Liver (tissue), 8 donors: ENCODE measurements at regions not wholly inside any gene's neighbourhood (a gene's known extent, or its start where the extent isn't known, plus 50 kb on each side); places are given as distances from the start of the nearest gene placed in this dataset.

Source experiments
- DNase-seq: peaks from one replicate; pipeline ENCODE4 v3.0.0-alpha.2; 2017; ENCODE audit warnings: low spot score
- H3K27ac ChIP-seq, 2 donors: one replicate each; pipeline ENCODE4 v1.7.0; 2013; ENCODE audit warnings: inconsistent platforms in 2 of 2, low read length in 2 of 2, control low read depth in 1 of 2, low read depth in 1 of 2, mild to moderate bottlenecking in 1 of 2
- H3K27me3 ChIP-seq, 4 donors: one replicate each; pipeline versions ENCODE4 v1.6.1 to v1.7.0; 2013; ENCODE audit warnings: low read length in 3 of 4, inconsistent platforms in 1 of 4, mild to moderate bottlenecking in 1 of 4, moderate library complexity in 1 of 4; ENCODE audit not compliant: control insufficient read depth in 4 of 4, insufficient read depth in 4 of 4
- H3K36me3 ChIP-seq, 4 donors: one replicate each; pipeline versions ENCODE4 v1.6.1 to v1.7.0; 2013; ENCODE audit warnings: low read length in 3 of 4, mild to moderate bottlenecking in 3 of 4, low read depth in 1 of 4, moderate library complexity in 1 of 4; ENCODE audit not compliant: control insufficient read depth in 4 of 4, insufficient read depth in 3 of 4
- H3K4me1 ChIP-seq, 4 donors: one replicate each; pipeline versions ENCODE4 v1.6.1 to v1.7.0; 2013; ENCODE audit warnings: low read length in 3 of 4, mild to moderate bottlenecking in 3 of 4, moderate library complexity in 1 of 4; ENCODE audit not compliant: control insufficient read depth in 4 of 4, insufficient read depth in 4 of 4
- H3K4me3 ChIP-seq, 3 donors: one replicate each; pipeline versions ENCODE4 v1.6.1 to v1.7.0; 2013; ENCODE audit warnings: low read length in 3 of 3, control low read depth in 1 of 3, low read depth in 1 of 3, mild to moderate bottlenecking in 1 of 3
- H3K9ac ChIP-seq, 2 donors: one replicate each; pipeline ENCODE4 v1.7.0; 2013; ENCODE audit warnings: low read length in 2 of 2, mild to moderate bottlenecking in 2 of 2, moderate library complexity in 2 of 2, control low read depth in 1 of 2, low read depth in 1 of 2
- H3K9me3 ChIP-seq, 4 donors: one replicate each; pipeline versions ENCODE4 v1.6.1 to v1.7.0; 2013; ENCODE audit warnings: low read length in 3 of 4; ENCODE audit not compliant: control insufficient read depth in 4 of 4
- EGR1 ChIP-seq, 2 donors: IDR thresholded peaks; 2 replicates each; pipeline ENCODE4 v1.6.1; 2016 to 2018; ENCODE audit warnings: antibody characterized with exemption in 2 of 2, low read depth in 2 of 2
- FOXA1 ChIP-seq: IDR thresholded peaks from 2 replicates; pipeline ENCODE4 v1.6.1; 2016; ENCODE audit warnings: antibody characterized with exemption
- GABPA ChIP-seq, 2 donors: IDR thresholded peaks in 1 of 2; conservative IDR thresholded peaks in 1 of 2; 2 replicates each; pipeline ENCODE4 v1.6.1; 2016; ENCODE audit warnings: antibody characterized with exemption in 2 of 2, mild to moderate bottlenecking in 1 of 2, moderate library complexity in 1 of 2
- HNF4A ChIP-seq, 2 donors: conservative IDR thresholded peaks; 2 replicates each; pipeline ENCODE4 v1.6.1; 2016; ENCODE audit warnings: antibody characterized with exemption in 2 of 2, mild to moderate bottlenecking in 2 of 2
- HNF4G ChIP-seq: IDR thresholded peaks from 2 replicates; pipeline ENCODE4 v1.6.1; 2016; ENCODE audit warnings: antibody characterized with exemption
- JUND ChIP-seq, 2 donors: IDR thresholded peaks; 2 replicates each; pipeline ENCODE4 v1.6.1; 2016; ENCODE audit warnings: antibody characterized with exemption in 2 of 2
- NR2F2 ChIP-seq: IDR thresholded peaks from 2 replicates; pipeline ENCODE4 v1.6.1; 2016; ENCODE audit warnings: antibody characterized with exemption
- RAD21 ChIP-seq, 2 donors: IDR thresholded peaks; 2 replicates each; pipeline ENCODE4 v1.6.1; 2016; ENCODE audit warnings: antibody characterized with exemption in 2 of 2, mild to moderate bottlenecking in 2 of 2
- RXRA ChIP-seq, 2 donors: IDR thresholded peaks; 2 replicates each; pipeline ENCODE4 v1.6.1; 2017 to 2018; ENCODE audit warnings: antibody characterized with exemption in 2 of 2, mild to moderate bottlenecking in 1 of 2
- SP1 ChIP-seq: IDR thresholded peaks from 2 replicates; pipeline ENCODE4 v1.6.1; 2018; ENCODE audit warnings: antibody characterized with exemption, mild to moderate bottlenecking
- TAF1 ChIP-seq: conservative IDR thresholded peaks from 2 replicates; pipeline ENCODE4 v1.6.1; 2016; ENCODE audit warnings: antibody characterized with exemption, mild to moderate bottlenecking
- YY1 ChIP-seq: IDR thresholded peaks from 2 replicates; pipeline ENCODE4 v1.6.1; 2016; ENCODE audit warnings: antibody characterized with exemption, mild to moderate bottlenecking
- ZBTB33 ChIP-seq: IDR thresholded peaks from 2 replicates; pipeline ENCODE4 v1.6.1; 2016; ENCODE audit warnings: antibody characterized with exemption
- WGBS: extraction: QIAGEN DNeasy Blood & Tissue Kit; methylation state at CpG from one replicate; pipeline ENCODE4 v1.1.7; 2013; 5-methylcytosine and 5-hydroxymethylcytosine counted together
- TF ChIP-seq, protein P1 (sequence below): fragments of 150-350 bp; IDR thresholded peaks from 2 replicates; pipeline ENCODE4 v1.5.1; 2017; ENCODE audit warnings: improper control_type of control experiment, low read depth, low read length; ENCODE audit not compliant: missing input control
- TF ChIP-seq, protein P2 (sequence below): IDR thresholded peaks from 2 replicates; pipeline ENCODE4 v1.6.1; 2016; ENCODE audit warnings: antibody characterized with exemption
- TF ChIP-seq, protein P3 (sequence below): IDR thresholded peaks from 2 replicates; pipeline ENCODE4 v1.6.1; 2016; ENCODE audit warnings: antibody characterized with exemption
- donor health status: healthy.
- donor health status: healthy.
- donor health status: healthy.
- donor health status: healthy.
- donor health status: healthy.

- H3K4me1 ChIP-seq: no peaks in the 10 kb centered on the region
- H3K36me3 ChIP-seq: no peaks in the 10 kb centered on the region
- peaks cover 0 to 2% (median 0%) of the 10 kb centered on the region in 4 donors for H3K9me3 ChIP-seq
- no peak for DNase-seq
- 82% methylated on average over 4 of the region's 4 CpGs for WGBS
- no peak overlapping the region for H3K27ac ChIP-seq
- TF ChIP-seq RXRA (IDR thresholded peaks at IDR 0.05): no peak
- no peak for TF ChIP-seq YY1
- TF ChIP-seq, protein P1, sequence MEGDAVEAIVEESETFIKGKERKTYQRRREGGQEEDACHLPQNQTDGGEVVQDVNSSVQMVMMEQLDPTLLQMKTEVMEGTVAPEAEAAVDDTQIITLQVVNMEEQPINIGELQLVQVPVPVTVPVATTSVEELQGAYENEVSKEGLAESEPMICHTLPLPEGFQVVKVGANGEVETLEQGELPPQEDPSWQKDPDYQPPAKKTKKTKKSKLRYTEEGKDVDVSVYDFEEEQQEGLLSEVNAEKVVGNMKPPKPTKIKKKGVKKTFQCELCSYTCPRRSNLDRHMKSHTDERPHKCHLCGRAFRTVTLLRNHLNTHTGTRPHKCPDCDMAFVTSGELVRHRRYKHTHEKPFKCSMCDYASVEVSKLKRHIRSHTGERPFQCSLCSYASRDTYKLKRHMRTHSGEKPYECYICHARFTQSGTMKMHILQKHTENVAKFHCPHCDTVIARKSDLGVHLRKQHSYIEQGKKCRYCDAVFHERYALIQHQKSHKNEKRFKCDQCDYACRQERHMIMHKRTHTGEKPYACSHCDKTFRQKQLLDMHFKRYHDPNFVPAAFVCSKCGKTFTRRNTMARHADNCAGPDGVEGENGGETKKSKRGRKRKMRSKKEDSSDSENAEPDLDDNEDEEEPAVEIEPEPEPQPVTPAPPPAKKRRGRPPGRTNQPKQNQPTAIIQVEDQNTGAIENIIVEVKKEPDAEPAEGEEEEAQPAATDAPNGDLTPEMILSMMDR: no peak
- TF ChIP-seq SP1: no peak
- TF ChIP-seq FOXA1: no peak
- no peak for TF ChIP-seq JUND (IDR thresholded peaks at IDR 0.05)
- no peak for TF ChIP-seq RAD21 (IDR thresholded peaks at IDR 0.05)
- no peak for TF ChIP-seq TAF1
- TF ChIP-seq, protein P2, sequence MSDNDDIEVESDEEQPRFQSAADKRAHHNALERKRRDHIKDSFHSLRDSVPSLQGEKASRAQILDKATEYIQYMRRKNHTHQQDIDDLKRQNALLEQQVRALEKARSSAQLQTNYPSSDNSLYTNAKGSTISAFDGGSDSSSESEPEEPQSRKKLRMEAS: no peak
- no peak for TF ChIP-seq HNF4A (conservative IDR thresholded peaks at IDR 0.05)
- TF ChIP-seq NR2F2: no peak
- TF ChIP-seq HNF4G: no peak
- no peak for TF ChIP-seq GABPA (IDR thresholded peaks at IDR 0.05 in 1 of 2, conservative IDR thresholded peaks at IDR 0.05 in 1 of 2)
- TF ChIP-seq ZBTB33: no peak
- TF ChIP-seq EGR1 (IDR thresholded peaks at IDR 0.05; ENCODE audit: low read depth in 2 of 2): no peak
- TF ChIP-seq, protein P3, sequence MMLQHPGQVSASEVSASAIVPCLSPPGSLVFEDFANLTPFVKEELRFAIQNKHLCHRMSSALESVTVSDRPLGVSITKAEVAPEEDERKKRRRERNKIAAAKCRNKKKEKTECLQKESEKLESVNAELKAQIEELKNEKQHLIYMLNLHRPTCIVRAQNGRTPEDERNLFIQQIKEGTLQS: no peak
- H3K27me3 ChIP-seq: no peaks in the 10 kb centered on the region
- no peak overlapping the region for H3K4me3 ChIP-seq
- H3K9ac ChIP-seq: no peak overlapping the region
These were observed 1360.9 kb downstream of the SI start for GRCh38 chr3:163717377-163717776.

DNA sequence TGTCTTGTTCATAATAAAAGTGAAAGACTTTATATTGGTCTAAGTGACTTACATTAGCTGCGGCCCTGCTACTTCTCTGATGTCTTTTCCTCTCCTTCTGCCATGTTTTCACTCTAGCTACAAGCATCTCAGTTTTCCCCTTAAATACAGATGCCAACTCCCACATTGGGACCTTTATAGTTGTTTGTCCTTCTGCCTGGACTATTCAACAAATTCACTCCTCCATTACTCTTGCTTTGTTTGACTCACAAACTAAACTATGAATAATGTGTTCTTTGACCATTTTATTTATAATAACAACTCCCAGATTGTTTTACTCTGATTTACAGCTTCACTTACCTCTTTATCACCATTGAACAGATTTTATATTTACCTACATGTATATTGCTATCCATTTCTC lies 1369.9 kb downstream of the SI start:
- no peaks in the 10 kb centered on the region for H3K36me3 ChIP-seq
- H3K27ac ChIP-seq: no peak overlapping the region
- H3K9me3 ChIP-seq: peaks cover 0 to 3% (median 0%) of the 10 kb centered on the region in 4 donors
- H3K27me3 ChIP-seq: no peaks in the 10 kb centered on the region
- 89% methylated on average over 1 of the region's 1 CpG for WGBS
- TF ChIP-seq, protein P2: no peak
- TF ChIP-seq TAF1: no peak
- TF ChIP-seq YY1: no peak
- no peak for TF ChIP-seq GABPA (IDR thresholded peaks at IDR 0.05 in 1 of 2, conservative IDR thresholded peaks at IDR 0.05 in 1 of 2)
- TF ChIP-seq, protein P3: no peak
- no peak for DNase-seq
- no peak overlapping the region for H3K9ac ChIP-seq
- no peaks in the 10 kb centered on the region for H3K4me1 ChIP-seq
- H3K4me3 ChIP-seq: no peak overlapping the region
